A549 (cell line): ENCODE measurements at regions not wholly inside any gene's neighbourhood (a gene's known extent, or its start where the extent isn't known, plus 50 kb on each side); places are given as distances from the start of the nearest gene placed in this dataset.

ENCODE experiments used
- CTCF ChIP-seq: fragments of >200 bp; sonication (Bioruptor Twin); formaldehyde crosslinking; IDR thresholded peaks from 3 replicates; pipeline ENCODE4 v1.5.1; 2016
- MYC ChIP-seq: IDR thresholded peaks from 2 replicates; pipeline ENCODE4 v1.6.1; 2012; ENCODE audit warnings: mild to moderate bottlenecking, inconsistent platforms, low read length, improper control_type of control experiment, borderline replicate concordance
- NFE2L2 ChIP-seq: fragments of 150-350 bp; conservative IDR thresholded peaks from 2 replicates; pipeline ENCODE4 v1.6.1; 2014; ENCODE audit warnings: low read length
- POLR2A ChIP-seq: IDR thresholded peaks from 2 replicates; pipeline ENCODE4 v1.6.1; 2012; ENCODE audit warnings: mild to moderate bottlenecking, low read length
- USF2 ChIP-seq: fragments of 450-650 bp; IDR thresholded peaks from 2 replicates; pipeline ENCODE4 v1.6.1; 2014; ENCODE audit warnings: antibody characterized with exemption

GRCh38 chr18:37845498-37845897, 279.9 kb upstream of the CELF4 start:
- TF ChIP-seq CTCF (no peak), POLR2A (no peak), USF2 (no peak), MYC (no peak), NFE2L2 (no peak)
